ENCODE measurements at regions not wholly inside any gene's neighbourhood (a gene's known extent, or its start where the extent isn't known, plus 50 kb on each side); places are given as distances from the start of the nearest gene placed in this dataset.

GRCh38 chr16:50964491-50964890 lies 186.6 kb downstream of the SALL1 start:
- no peak for DNase-seq
- no peak for TF ChIP-seq EZH2 (IDR thresholded peaks at IDR 0.05; ENCODE audit: borderline replicate concordance, low read depth, low read length, severe bottlenecking)
- no peak for TF ChIP-seq CTCF (IDR thresholded peaks at IDR 0.05; ENCODE audit: borderline replicate concordance, extremely low read depth, low read length, poor library complexity, severe bottlenecking)
- Histone ChIP-seq H2AFZ (ENCODE audit: low read depth, low read length) (no peak overlapping the region), H3K27me3 (ENCODE audit: insufficient read depth, low read length, poor library complexity) (peaks cover 7% of the 10 kb centered on the region), H3K9me3 (ENCODE audit: insufficient read depth, low read length, severe bottlenecking) (no peaks in the 10 kb centered on the region), H3K4me2 (ENCODE audit: insufficient read depth, low read length) (no peak overlapping the region), H3K36me3 (ENCODE audit: insufficient read depth, low read length) (no peaks in the 10 kb centered on the region), H3K27ac (ENCODE audit: low read length) (no peak overlapping the region), H3K4me3 (ENCODE audit: low read depth in 1 of 2, low read length in 2 of 2) (no peak overlapping the region), H3K79me2 (ENCODE audit: insufficient read depth, low read length) (no peaks in the 10 kb centered on the region), H3K4me1 (ENCODE audit: insufficient read depth, low read length) (no peaks in the 10 kb centered on the region), H4K20me1 (ENCODE audit: insufficient read depth, low read length) (no peaks in the 10 kb centered on the region), H3K9ac (ENCODE audit: low read depth, low read length) (no peak overlapping the region)
- ATAC-seq (ENCODE audit: insufficient read depth, low read depth) = no peak

GRCh38 chr16:50961952-50962351 lies 189.1 kb downstream of the SALL1 start:
- no peak overlapping the region for H3K27ac ChIP-seq (ENCODE audit: low read length)
- H3K4me3 ChIP-seq (ENCODE audit: low read depth in 1 of 2, low read length in 2 of 2) = no peak overlapping the region
- no peak overlapping the region for H2AFZ ChIP-seq (ENCODE audit: low read depth, low read length)
- H3K9me3 ChIP-seq (ENCODE audit: insufficient read depth, low read length, severe bottlenecking) = no peaks in the 10 kb centered on the region
- peaks cover 7% of the 10 kb centered on the region for H3K27me3 ChIP-seq (ENCODE audit: insufficient read depth, low read length, poor library complexity)
- no peak for TF ChIP-seq EZH2 (IDR thresholded peaks at IDR 0.05; ENCODE audit: borderline replicate concordance, low read depth, low read length, severe bottlenecking)
- TF ChIP-seq CTCF (IDR thresholded peaks at IDR 0.05; ENCODE audit: borderline replicate concordance, extremely low read depth, low read length, poor library complexity, severe bottlenecking) = no peak
- H4K20me1 ChIP-seq (ENCODE audit: insufficient read depth, low read length) = no peaks in the 10 kb centered on the region
- ATAC-seq (ENCODE audit: insufficient read depth, low read depth) = no peak
- H3K9ac ChIP-seq (ENCODE audit: low read depth, low read length) = no peak overlapping the region
- H3K36me3 ChIP-seq (ENCODE audit: insufficient read depth, low read length) = no peaks in the 10 kb centered on the region
- H3K79me2 ChIP-seq (ENCODE audit: insufficient read depth, low read length) = no peaks in the 10 kb centered on the region
- H3K4me2 ChIP-seq (ENCODE audit: insufficient read depth, low read length) = no peak overlapping the region
- DNase-seq = no peak
- H3K4me1 ChIP-seq (ENCODE audit: insufficient read depth, low read length) = no peaks in the 10 kb centered on the region

- ATAC-seq (ENCODE audit: insufficient read depth, low read depth) (no peak), DNase-seq (no peak)
- H3K4me2 ChIP-seq (ENCODE audit: insufficient read depth, low read length) = no peak overlapping the region
- H3K9ac ChIP-seq (ENCODE audit: low read depth, low read length) = no peak overlapping the region
- no peak overlapping the region for H2AFZ ChIP-seq (ENCODE audit: low read depth, low read length)
- H3K27me3 ChIP-seq (ENCODE audit: insufficient read depth, low read length, poor library complexity) = peaks cover 7% of the 10 kb centered on the region
- H3K79me2 ChIP-seq (ENCODE audit: insufficient read depth, low read length) = no peaks in the 10 kb centered on the region
- H3K9me3 ChIP-seq (ENCODE audit: insufficient read depth, low read length, severe bottlenecking) = no peaks in the 10 kb centered on the region
- no peak overlapping the region for H3K27ac ChIP-seq (ENCODE audit: low read length)
- no peaks in the 10 kb centered on the region for H3K36me3 ChIP-seq (ENCODE audit: insufficient read depth, low read length)
- no peaks in the 10 kb centered on the region for H4K20me1 ChIP-seq (ENCODE audit: insufficient read depth, low read length)
- no peaks in the 10 kb centered on the region for H3K4me1 ChIP-seq (ENCODE audit: insufficient read depth, low read length)
- H3K4me3 ChIP-seq (ENCODE audit: low read depth in 1 of 2, low read length in 2 of 2) = no peak overlapping the region
- TF ChIP-seq CTCF (IDR thresholded peaks at IDR 0.05; ENCODE audit: borderline replicate concordance, extremely low read depth, low read length, poor library complexity, severe bottlenecking) (no peak), EZH2 (IDR thresholded peaks at IDR 0.05; ENCODE audit: borderline replicate concordance, low read depth, low read length, severe bottlenecking) (no peak)
Observed at GRCh38 chr16:50960517-50961202, 190.4 kb downstream of the SALL1 start.

Measured in DND-41 (cell line).